NCI-H1092 (cell line): ENCODE measurements at regions not wholly inside any gene's neighbourhood (a gene's known extent, or its start where the extent isn't known, plus 50 kb on each side); places are given as distances from the start of the nearest gene placed in this dataset.

Experiments
- DNase-seq: peaks from one replicate; lab custom pipeline; 2025; lab: John Stamatoyannopoulos, UW

DNA sequence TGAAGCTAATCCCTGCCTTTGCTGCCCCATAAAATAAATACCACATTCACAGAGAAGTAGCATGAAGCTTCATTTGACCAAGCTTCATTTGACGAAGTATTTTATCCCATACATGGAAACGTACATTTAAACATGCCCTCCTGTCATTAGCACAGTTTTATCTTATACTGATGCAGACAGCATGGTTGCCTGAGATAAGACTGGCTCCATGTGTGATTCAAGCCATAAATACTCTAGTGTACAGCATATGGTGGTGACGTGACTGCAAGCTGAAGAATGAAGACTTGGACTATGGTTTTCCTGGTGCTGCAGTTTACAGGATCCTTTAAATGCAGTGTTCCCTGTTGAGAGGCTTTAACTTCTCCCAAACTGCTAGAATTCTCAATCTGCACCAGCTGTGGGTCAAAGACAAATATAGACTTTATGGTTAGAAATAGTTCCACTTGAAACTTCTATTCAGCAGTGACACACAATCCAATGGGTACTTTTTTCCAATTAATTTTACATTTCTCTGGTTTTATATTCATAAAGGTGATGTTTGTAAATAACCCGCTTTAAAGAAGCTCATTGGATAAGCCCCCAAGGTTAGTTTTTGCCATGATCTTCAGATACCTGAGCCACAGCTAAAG is 64.9 kb downstream of the CYB561 start:
- DNase-seq, result no peak

DNA sequence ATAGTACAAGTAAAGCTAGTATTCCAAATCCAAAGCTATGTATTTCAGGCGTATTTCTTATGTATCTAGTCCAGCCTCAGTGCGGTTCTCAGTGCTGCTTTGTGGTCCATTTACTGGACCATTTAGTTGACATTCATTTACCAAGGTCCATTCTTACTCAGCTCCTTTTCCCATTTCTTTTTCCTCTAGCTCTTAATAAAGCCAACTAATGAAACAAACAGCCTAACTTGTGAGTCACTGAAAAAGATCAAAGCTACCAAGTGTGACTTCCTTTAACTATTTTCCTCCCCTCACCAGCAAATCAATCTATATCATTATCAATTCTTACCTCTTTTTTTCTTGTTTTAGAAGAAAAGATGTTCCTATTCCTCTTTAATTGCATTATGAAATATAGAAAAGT is 64.0 kb downstream of the CYB561 start:
- no peak for DNase-seq
